ENCODE measurements at regions not wholly inside any gene's neighbourhood (a gene's known extent, or its start where the extent isn't known, plus 50 kb on each side); places are given as distances from the start of the nearest gene placed in this dataset.

DNA sequence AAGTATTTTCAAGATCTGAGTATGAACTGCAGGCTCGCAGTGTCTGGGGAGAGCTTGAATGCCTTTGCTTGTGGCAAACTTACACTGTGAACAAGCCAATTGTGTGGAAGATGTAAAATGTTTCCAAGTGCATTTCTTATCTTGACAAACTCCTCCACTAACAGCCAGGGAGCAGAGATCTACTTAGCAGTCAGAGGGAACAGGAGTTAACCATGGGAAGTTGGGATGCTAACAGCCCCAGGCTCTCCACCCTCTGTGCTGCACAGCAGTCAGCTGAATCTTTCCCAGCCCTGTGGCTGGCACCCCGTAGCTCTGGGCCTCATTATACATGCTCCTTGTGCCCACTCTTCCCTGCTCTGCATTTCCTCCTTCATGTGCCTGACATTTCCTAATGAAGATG lies 450.2 kb downstream of the TSN start:
- no peak overlapping the region for H3K4me3 Mint-ChIP-seq

DNA sequence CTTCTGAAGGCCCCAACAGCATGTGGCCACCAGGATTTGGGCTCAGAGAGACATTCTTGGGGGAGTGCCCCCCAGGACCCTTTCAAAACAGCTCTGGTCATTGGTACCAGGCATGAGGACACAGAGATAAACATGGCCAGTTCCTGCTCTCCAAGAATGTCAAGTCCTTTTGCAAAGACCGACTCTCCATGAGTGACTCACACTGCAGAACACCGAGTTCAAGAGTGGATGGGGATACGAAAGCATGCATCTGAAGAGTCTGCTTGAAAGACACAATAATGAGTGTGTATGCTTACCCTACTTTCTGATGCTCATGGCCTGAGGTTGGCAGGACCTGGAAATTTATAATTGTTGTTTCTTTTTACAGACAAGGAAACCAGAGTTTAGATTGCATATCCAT lies 450.6 kb downstream of the TSN start:
- DNase-seq (ENCODE audit: low spot score), result no peak
- Histone ChIP-seq H3K4me3 (no peak overlapping the region), H3K27ac (no peak overlapping the region), H3K4me1 (peaks cover 8% of the 10 kb centered on the region), H3K9me3 (ENCODE audit: low read depth) (no peaks in the 10 kb centered on the region), H3F3A (ENCODE audit: low read depth) (no peaks in the 10 kb centered on the region), H2AFZ (replicated peaks) (no peak overlapping the region), H3K36me3 (no peaks in the 10 kb centered on the region), H3K9ac (no peak overlapping the region), H3K79me2 (ENCODE audit: low read depth) (no peaks in the 10 kb centered on the region), H4K20me1 (ENCODE audit: low read depth) (no peaks in the 10 kb centered on the region), H3K4me2 (no peak overlapping the region), H3K27me3 (no peaks in the 10 kb centered on the region)
- TF ChIP-seq EZH2phosphoT487 (IDR thresholded peaks at IDR 0.05), result no peak
- TF ChIP-seq, protein P1, sequence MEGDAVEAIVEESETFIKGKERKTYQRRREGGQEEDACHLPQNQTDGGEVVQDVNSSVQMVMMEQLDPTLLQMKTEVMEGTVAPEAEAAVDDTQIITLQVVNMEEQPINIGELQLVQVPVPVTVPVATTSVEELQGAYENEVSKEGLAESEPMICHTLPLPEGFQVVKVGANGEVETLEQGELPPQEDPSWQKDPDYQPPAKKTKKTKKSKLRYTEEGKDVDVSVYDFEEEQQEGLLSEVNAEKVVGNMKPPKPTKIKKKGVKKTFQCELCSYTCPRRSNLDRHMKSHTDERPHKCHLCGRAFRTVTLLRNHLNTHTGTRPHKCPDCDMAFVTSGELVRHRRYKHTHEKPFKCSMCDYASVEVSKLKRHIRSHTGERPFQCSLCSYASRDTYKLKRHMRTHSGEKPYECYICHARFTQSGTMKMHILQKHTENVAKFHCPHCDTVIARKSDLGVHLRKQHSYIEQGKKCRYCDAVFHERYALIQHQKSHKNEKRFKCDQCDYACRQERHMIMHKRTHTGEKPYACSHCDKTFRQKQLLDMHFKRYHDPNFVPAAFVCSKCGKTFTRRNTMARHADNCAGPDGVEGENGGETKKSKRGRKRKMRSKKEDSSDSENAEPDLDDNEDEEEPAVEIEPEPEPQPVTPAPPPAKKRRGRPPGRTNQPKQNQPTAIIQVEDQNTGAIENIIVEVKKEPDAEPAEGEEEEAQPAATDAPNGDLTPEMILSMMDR (IDR thresholded peaks at IDR 0.05), result no peak
- no peak for TF ChIP-seq EZH2 (IDR thresholded peaks at IDR 0.05)
- H3K4me1 Mint-ChIP-seq, result peaks cover 47% of the 10 kb centered on the region
- H3K27me3 Mint-ChIP-seq (ENCODE audit: insufficient read depth, low read depth), result peaks cover 14% of the 10 kb centered on the region
- no peak overlapping the region for H3K4me3 Mint-ChIP-seq
- H3K9me3 Mint-ChIP-seq, result peaks cover 9% of the 10 kb centered on the region
- H3K36me3 Mint-ChIP-seq, result no peaks in the 10 kb centered on the region
- no peak overlapping the region for H3K27ac Mint-ChIP-seq

More for the DNA sequence above, 450.2 kb downstream of the TSN start:
- Mint-ChIP-seq H3K27ac (no peak overlapping the region), H3K27me3 (ENCODE audit: insufficient read depth, low read depth) (peaks cover 14% of the 10 kb centered on the region), H3K9me3 (peaks cover 9% of the 10 kb centered on the region), H3K36me3 (no peaks in the 10 kb centered on the region), H3K4me1 (peaks cover 45% of the 10 kb centered on the region)
- no peaks in the 10 kb centered on the region for H3K9me3 ChIP-seq (ENCODE audit: low read depth)
- H3K36me3 ChIP-seq, result no peaks in the 10 kb centered on the region
- no peaks in the 10 kb centered on the region for H3K79me2 ChIP-seq (ENCODE audit: low read depth)
- peaks cover 8% of the 10 kb centered on the region for H3K4me1 ChIP-seq
- no peak overlapping the region for H3K4me2 ChIP-seq
- no peak overlapping the region for H3K9ac ChIP-seq
- TF ChIP-seq EZH2 (IDR thresholded peaks at IDR 0.05) (no peak), EZH2phosphoT487 (IDR thresholded peaks at IDR 0.05) (no peak)
- TF ChIP-seq, protein P1 (IDR thresholded peaks at IDR 0.05), result no peak
- no peak overlapping the region for H3K27ac ChIP-seq
- H2AFZ ChIP-seq (replicated peaks), result no peak overlapping the region
- no peak for DNase-seq (ENCODE audit: low spot score)
- H3K4me3 ChIP-seq, result no peak overlapping the region
- no peaks in the 10 kb centered on the region for H3K27me3 ChIP-seq
- no peaks in the 10 kb centered on the region for H3F3A ChIP-seq (ENCODE audit: low read depth)
- H4K20me1 ChIP-seq (ENCODE audit: low read depth), result no peaks in the 10 kb centered on the region

- Histone ChIP-seq H3K4me2 (no peak overlapping the region), H3K27me3 (no peaks in the 10 kb centered on the region), H4K20me1 (ENCODE audit: low read depth) (no peaks in the 10 kb centered on the region), H3F3A (ENCODE audit: low read depth) (no peaks in the 10 kb centered on the region), H3K4me3 (no peak overlapping the region), H3K36me3 (no peaks in the 10 kb centered on the region), H3K79me2 (ENCODE audit: low read depth) (no peaks in the 10 kb centered on the region), H3K4me1 (no peaks in the 10 kb centered on the region), H3K9me3 (ENCODE audit: low read depth) (no peaks in the 10 kb centered on the region), H3K27ac (no peak overlapping the region), H2AFZ (replicated peaks) (no peak overlapping the region), H3K9ac (no peak overlapping the region)
- Mint-ChIP-seq H3K27ac (peak overlapping the region; percentile 79), H3K27me3 (ENCODE audit: insufficient read depth, low read depth) (peaks cover 6% of the 10 kb centered on the region), H3K4me1 (peaks cover 41% of the 10 kb centered on the region), H3K36me3 (no peaks in the 10 kb centered on the region), H3K4me3 (no peak overlapping the region), H3K9me3 (peaks cover 6% of the 10 kb centered on the region)
- no peak for DNase-seq (ENCODE audit: low spot score)
- TF ChIP-seq EZH2 (IDR thresholded peaks at IDR 0.05), result no peak
- TF ChIP-seq, protein P1 (IDR thresholded peaks at IDR 0.05), result no peak
- no peak for TF ChIP-seq EZH2phosphoT487 (IDR thresholded peaks at IDR 0.05)
Measured at GRCh38 chr2:122209377-122209776, 453.9 kb downstream of the TSN start.

Measured in neural progenitor cell (in vitro differentiated cells).